OCI-LY7 (cell line): ENCODE measurements at regions not wholly inside any gene's neighbourhood (a gene's known extent, or its start where the extent isn't known, plus 50 kb on each side); places are given as distances from the start of the nearest gene placed in this dataset.

Source experiments
- BruUV-seq: library from RNA; stranded (reverse); fragments of 400-500 nt; replicated peaks from 2 replicates; lab custom pipeline; 2021; lab: Mats Ljungman, UMichigan
- CTCF ChIA-PET: fragments of 300-600 bp; sonication (Branson Sonifier 250); formaldehyde crosslinking; loops from one replicate; lab custom pipeline; 2022; ENCODE audit warnings: antibody characterized with exemption; ENCODE audit not compliant: unreplicated experiment; lab: Charles Lee
- POLR2A ChIA-PET: fragments of 300-600 bp; sonication (Branson Sonifier 250); formaldehyde crosslinking; loops from one replicate; lab custom pipeline; 2022; ENCODE audit warnings: antibody characterized with exemption; lab: Charles Lee
- DNase-seq: peaks from one replicate; pipeline ENCODE4 v3.0.0-alpha.2; 2015; ENCODE audit warnings: low spot score
- H2AFZ ChIP-seq: fragments of 200-600 bp; sonication (generic), shearing (Covaris generic); 2 replicates; pipeline ENCODE4 v1.6.1; 2014; ENCODE audit warnings: mild to moderate bottlenecking, antibody characterized with exemption, low read length, moderate library complexity
- H3K27ac ChIP-seq: fragments of 200-600 bp; sonication (generic); 2 replicates; pipeline ENCODE4 v1.5.1; 2014; ENCODE audit warnings: mixed run types, low read depth, mild to moderate bottlenecking, moderate library complexity, low read length, inconsistent platforms; ENCODE audit not compliant: poor library complexity, severe bottlenecking
- H3K36me3 ChIP-seq: fragments of 200-600 bp; sonication (generic); 2 replicates; pipeline ENCODE4 v1.6.1; 2014; ENCODE audit warnings: mild to moderate bottlenecking, antibody characterized with exemption, low read length, moderate library complexity, mixed read lengths; ENCODE audit not compliant: insufficient read depth
- H3K4me1 ChIP-seq: fragments of 200-600 bp; sonication (generic); 2 replicates; pipeline ENCODE4 v1.5.1; 2014; ENCODE audit warnings: mild to moderate bottlenecking, low read length; ENCODE audit not compliant: insufficient read depth, poor library complexity, severe bottlenecking
- H3K4me2 ChIP-seq: fragments of 200-600 bp; sonication (generic); 2 replicates; pipeline ENCODE4 v1.6.1; 2014; ENCODE audit warnings: mild to moderate bottlenecking, low read length
- H3K4me3 ChIP-seq: fragments of 200-600 bp; sonication (generic); 2 replicates; pipeline ENCODE4 v1.5.1; 2014; ENCODE audit warnings: mild to moderate bottlenecking, low read depth, low read length; ENCODE audit not compliant: poor library complexity, severe bottlenecking
- H3K79me2 ChIP-seq: fragments of 200-600 bp; sonication (generic); 2 replicates; pipeline ENCODE4 v1.6.1; 2016; ENCODE audit warnings: low read depth, mild to moderate bottlenecking, low read length, moderate library complexity, mixed read lengths; ENCODE audit not compliant: insufficient read depth
- H3K9me2 ChIP-seq: fragments of 200-600 bp; sonication (generic); 2 replicates; pipeline ENCODE4 v1.6.1; 2016; ENCODE audit warnings: mild to moderate bottlenecking, low read length, mixed read lengths; ENCODE audit not compliant: insufficient read depth
- H3K9me3 ChIP-seq: fragments of 200-600 bp; sonication (generic); 2 replicates; pipeline ENCODE4 v1.6.1; 2014; ENCODE audit warnings: mild to moderate bottlenecking, mixed run types, low read length, mixed read lengths
- H4K20me1 ChIP-seq: fragments of 200-600 bp; sonication (generic); 2 replicates; pipeline ENCODE4 v1.6.1; 2014; ENCODE audit warnings: mild to moderate bottlenecking, antibody characterized with exemption, low read length, moderate library complexity, mixed read lengths; ENCODE audit not compliant: insufficient read depth
- CTCF ChIP-seq: fragments of 200-600 bp; sonication (generic); conservative IDR thresholded peaks from 2 replicates; pipeline ENCODE4 v1.5.1; 2014; ENCODE audit warnings: mild to moderate bottlenecking, antibody characterized with exemption, low read length, moderate library complexity, mixed read lengths
- EZH2phosphoT487 ChIP-seq: fragments of 200-600 bp; sonication (generic); IDR thresholded peaks from 2 replicates; pipeline ENCODE4 v1.6.1; 2018; ENCODE audit warnings: low read depth, borderline replicate concordance, mild to moderate bottlenecking, mixed run types, antibody characterized with exemption, low read length, moderate library complexity, mixed read lengths
- intact Hi-C: fragments of 100-400 bp; cut with micrococcal nuclease; formaldehyde crosslinking; loops from one replicate; pipeline ENCODE4 v1.10.0; 2022; ENCODE audit not compliant: unreplicated experiment

- Histone ChIP-seq H3K36me3 (no peaks in the 10 kb centered on the region), H3K79me2 (no peaks in the 10 kb centered on the region), H3K4me3 (no peak overlapping the region), H3K27ac (no peak overlapping the region), H3K9me3 (no peaks in the 10 kb centered on the region), H2AFZ (no peak overlapping the region), H4K20me1 (no peaks in the 10 kb centered on the region), H3K4me1 (no peaks in the 10 kb centered on the region), H3K9me2 (no peaks in the 10 kb centered on the region), H3K4me2 (no peak overlapping the region)
- no peak for DNase-seq
- ChIA-PET POLR2A (no interaction called here), CTCF (no interaction called here)
- intact Hi-C loops = no loop called here
- TF ChIP-seq CTCF (no peak), EZH2phosphoT487 (no peak)
- no TSS peak for BruUV-seq
Measured at GRCh38 chr11:112477152-112477551, 216.5 kb upstream of the PLET1 start.

GRCh38 chr11:112477581-112478317 lies 217.1 kb upstream of the PLET1 start:
- Histone ChIP-seq H3K4me2 (no peak overlapping the region), H3K4me3 (no peak overlapping the region), H3K9me3 (no peaks in the 10 kb centered on the region), H2AFZ (no peak overlapping the region), H3K9me2 (no peaks in the 10 kb centered on the region), H3K79me2 (no peaks in the 10 kb centered on the region), H3K27ac (no peak overlapping the region), H3K36me3 (no peaks in the 10 kb centered on the region), H3K4me1 (no peaks in the 10 kb centered on the region), H4K20me1 (no peaks in the 10 kb centered on the region)
- no TSS peak for BruUV-seq
- no peak for DNase-seq
- intact Hi-C loops = no loop called here
- CTCF ChIA-PET = no interaction called here
- POLR2A ChIA-PET = no interaction called here
- TF ChIP-seq CTCF (no peak), EZH2phosphoT487 (no peak)

GRCh38 chr11:112478806-112479205 lies 218.1 kb upstream of the PLET1 start:
- H3K27ac ChIP-seq = no peak overlapping the region
- intact Hi-C loops = no loop called here
- no peaks in the 10 kb centered on the region for H3K79me2 ChIP-seq
- no peaks in the 10 kb centered on the region for H3K4me1 ChIP-seq
- H3K9me2 ChIP-seq = no peaks in the 10 kb centered on the region
- no peak for TF ChIP-seq EZH2phosphoT487
- no peak for TF ChIP-seq CTCF
- BruUV-seq = no TSS peak
- CTCF ChIA-PET = no interaction called here
- H3K9me3 ChIP-seq = no peaks in the 10 kb centered on the region
- no peak for DNase-seq
- H3K4me2 ChIP-seq = no peak overlapping the region
- no peak overlapping the region for H2AFZ ChIP-seq
- no peaks in the 10 kb centered on the region for H4K20me1 ChIP-seq
- no peaks in the 10 kb centered on the region for H3K36me3 ChIP-seq
- POLR2A ChIA-PET = no interaction called here
- H3K4me3 ChIP-seq = no peak overlapping the region
